HG02798 (cell line): ENCODE measurements at regions not wholly inside any gene's neighbourhood (a gene's known extent, or its start where the extent isn't known, plus 50 kb on each side); places are given as distances from the start of the nearest gene placed in this dataset.

Experiments
- ATAC-seq: cut with Tn5 transposase; IDR thresholded peaks from one replicate; pipeline ENCODE4 v1.9.1; 2021; ENCODE audit warnings: mild to moderate bottlenecking; ENCODE audit not compliant: unreplicated experiment, poor library complexity

GRCh38 chr10:56991591-56992069 lies 630.6 kb upstream of the ZWINT start:
- ATAC-seq: no peak

- no peak for ATAC-seq
Measured at GRCh38 chr10:56975513-56975912, 614.5 kb upstream of the ZWINT start.

- no peak for ATAC-seq
Measured at GRCh38 chr10:56973766-56974165, 612.7 kb upstream of the ZWINT start.

GRCh38 chr10:56943221-56943755 lies 582.2 kb upstream of the ZWINT start:
- no peak for ATAC-seq

GRCh38 chr10:56934515-56934914 lies 573.5 kb upstream of the ZWINT start:
- no peak for ATAC-seq

GRCh38 chr10:56928714-56929113 lies 567.7 kb upstream of the ZWINT start:
- no peak for ATAC-seq

GRCh38 chr10:56927701-56928100 lies 566.6 kb upstream of the ZWINT start:
- ATAC-seq: no peak

GRCh38 chr10:56920601-56921261 lies 559.7 kb upstream of the ZWINT start:
- ATAC-seq: no peak

GRCh38 chr10:56912043-56912442 lies 551.0 kb upstream of the ZWINT start:
- ATAC-seq: no peak

- ATAC-seq: no peak
Measured at GRCh38 chr10:56905051-56905450, 544.0 kb upstream of the ZWINT start.

- ATAC-seq: no peak
Measured at GRCh38 chr10:56902554-56902953, 541.5 kb upstream of the ZWINT start.

- ATAC-seq: no peak
Measured at GRCh38 chr10:56895306-56895705, 534.2 kb upstream of the ZWINT start.

- no peak for ATAC-seq
Measured at GRCh38 chr10:56881218-56881617, 520.2 kb upstream of the ZWINT start.

GRCh38 chr10:56880606-56881005 lies 519.5 kb upstream of the ZWINT start:
- no peak for ATAC-seq

- no peak for ATAC-seq
Measured at GRCh38 chr10:56874950-56875349, 513.9 kb upstream of the ZWINT start.

GRCh38 chr10:56871160-56871668 lies 510.2 kb upstream of the ZWINT start:
- ATAC-seq: no peak

GRCh38 chr10:56867236-56867635 lies 506.2 kb upstream of the ZWINT start:
- no peak for ATAC-seq

GRCh38 chr10:56856569-56856968 lies 495.5 kb upstream of the ZWINT start:
- no peak for ATAC-seq

- ATAC-seq: no peak
Measured at GRCh38 chr10:56844978-56845529, 484.0 kb upstream of the ZWINT start.

GRCh38 chr10:56836659-56837058 lies 475.6 kb upstream of the ZWINT start:
- no peak for ATAC-seq

- ATAC-seq: no peak
Measured at GRCh38 chr10:56831681-56832080, 470.6 kb upstream of the ZWINT start.

- ATAC-seq: peak; percentile 80
Measured at GRCh38 chr10:56823849-56824248, 462.8 kb upstream of the ZWINT start.
